HEK293T (cell line): ENCODE measurements at regions not wholly inside any gene's neighbourhood (a gene's known extent, or its start where the extent isn't known, plus 50 kb on each side); places are given as distances from the start of the nearest gene placed in this dataset.
"Not testable (repeated sequence)": the region's sequence is repeated elsewhere in the genome, so short reads cannot be mapped to it uniquely, and the experiment has no call there.

Source experiments
- CTCF ChIA-PET: fragments of 350-600 bp; formaldehyde crosslinking; extraction: SDS; loops from one replicate; lab custom pipeline; 2021; ENCODE audit warnings: antibody characterized with exemption, inconsistent platforms; lab: Yijun Ruan, JAX
- POLR2A ChIA-PET: fragments of 350-600 bp; formaldehyde crosslinking; extraction: SDS; loops from one replicate; lab custom pipeline; 2020; ENCODE audit warnings: antibody characterized with exemption, inconsistent platforms; lab: Yijun Ruan, JAX
- DNase-seq: peaks from one replicate; pipeline ENCODE4 v3.0.0; 2012; ENCODE audit warnings: mixed read lengths; ENCODE audit errors: extremely low spot score
- ARNT ChIP-seq: fragments of 450-650 bp; IDR thresholded peaks from 2 replicates; pipeline ENCODE4 v1.6.1; 2017; ENCODE audit warnings: mild to moderate bottlenecking
- BHLHE40 ChIP-seq: fragments of 450-650 bp; IDR thresholded peaks from 2 replicates; pipeline ENCODE4 v1.6.1; 2016; ENCODE audit warnings: mild to moderate bottlenecking, moderate library complexity, borderline replicate concordance
- CTBP1 ChIP-seq: fragments of 450-650 bp; IDR thresholded peaks from 2 replicates; pipeline ENCODE4 v1.6.1; 2016; ENCODE audit warnings: borderline replicate concordance
- ELF4 ChIP-seq: fragments of 450-650 bp; IDR thresholded peaks from 2 replicates; pipeline ENCODE4 v1.6.1; 2017; ENCODE audit warnings: antibody characterized with exemption
- FOXA1 ChIP-seq: fragments of 450-650 bp; IDR thresholded peaks from 2 replicates; pipeline ENCODE4 v1.6.1; 2016; ENCODE audit warnings: mild to moderate bottlenecking
- FOXK2 ChIP-seq: fragments of 450-650 bp; IDR thresholded peaks from 2 replicates; pipeline ENCODE4 v1.6.1; 2016; ENCODE audit warnings: mild to moderate bottlenecking
- FOXM1 ChIP-seq: fragments of 450-650 bp; IDR thresholded peaks from 2 replicates; pipeline ENCODE4 v1.6.1; 2017; ENCODE audit warnings: mild to moderate bottlenecking, borderline replicate concordance
- HDGF ChIP-seq: fragments of 450-650 bp; IDR thresholded peaks from 2 replicates; pipeline ENCODE4 v1.6.1; 2017; ENCODE audit warnings: antibody characterized with exemption, borderline replicate concordance
- L3MBTL2 ChIP-seq: fragments of 450-650 bp; conservative IDR thresholded peaks from 2 replicates; pipeline ENCODE4 v1.6.1; 2016; ENCODE audit warnings: mild to moderate bottlenecking
- LEF1 ChIP-seq: fragments of 450-650 bp; IDR thresholded peaks from 2 replicates; pipeline ENCODE4 v1.6.1; 2017; ENCODE audit warnings: mild to moderate bottlenecking, borderline replicate concordance
- NFRKB ChIP-seq: fragments of 450-650 bp; IDR thresholded peaks from 2 replicates; pipeline ENCODE4 v1.6.1; 2016; ENCODE audit warnings: mild to moderate bottlenecking, moderate library complexity
- PKNOX1 ChIP-seq: fragments of 450-650 bp; IDR thresholded peaks from 2 replicates; pipeline ENCODE4 v1.6.1; 2016
- SP1 ChIP-seq: fragments of 450-650 bp; IDR thresholded peaks from 2 replicates; pipeline ENCODE4 v1.6.1; 2017
- SUZ12 ChIP-seq: fragments of 450-650 bp; IDR thresholded peaks from 2 replicates; pipeline ENCODE4 v1.6.1; 2016; ENCODE audit warnings: mild to moderate bottlenecking
- TARDBP ChIP-seq: fragments of 450-650 bp; IDR thresholded peaks from 2 replicates; pipeline ENCODE4 v1.6.1; 2016
- ZNF384 ChIP-seq: fragments of 450-650 bp; IDR thresholded peaks from 2 replicates; pipeline ENCODE4 v1.6.1; 2016

GRCh38 chr5:43815497-43815896, 212.5 kb downstream of the NNT start:
- no peak for DNase-seq
- ChIA-PET CTCF (no interaction called here), POLR2A (no interaction called here)
- TF ChIP-seq SUZ12 = no peak

DNA sequence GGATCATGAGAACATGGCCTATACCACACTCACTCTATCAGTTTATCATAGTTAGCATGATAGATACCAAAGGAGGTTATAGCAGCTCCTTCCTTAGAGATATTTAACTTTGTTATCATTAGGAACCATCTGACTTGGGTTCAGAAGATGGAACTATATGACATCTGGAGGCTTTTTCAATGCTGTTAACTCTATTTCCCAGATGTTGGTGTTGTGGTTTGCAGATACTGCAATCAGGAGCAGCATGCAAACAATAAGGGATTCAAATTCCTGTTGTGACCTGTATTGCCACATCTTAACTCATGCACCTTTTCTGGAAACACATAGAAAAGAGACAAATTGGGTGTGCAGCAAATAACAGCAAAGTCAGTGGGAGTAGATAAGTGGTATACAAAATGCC, 201.7 kb downstream of the NNT start:
- ChIA-PET POLR2A (no interaction called here), CTCF (no interaction called here)
- DNase-seq = no peak
- TF ChIP-seq ZNF384 (no peak), FOXM1 (no peak), NFRKB (no peak), LEF1 (no peak), SUZ12 (no peak), ELF4 (no peak), PKNOX1 (no peak), CTBP1 (no peak), TARDBP (no peak), ARNT (no peak), FOXA1 (no peak), FOXK2 (no peak), SP1 (no peak), HDGF (no peak), L3MBTL2 (no peak), BHLHE40 (no peak)

- POLR2A ChIA-PET = no interaction called here
- CTCF ChIA-PET = no interaction called here
- TF ChIP-seq HDGF (no peak), CTBP1 (no peak), FOXA1 (no peak), NFRKB (no peak), PKNOX1 (no peak), LEF1 (no peak)
- DNase-seq = no peak
Measured at GRCh38 chr5:43804041-43804440, 201.1 kb downstream of the NNT start.

DNA sequence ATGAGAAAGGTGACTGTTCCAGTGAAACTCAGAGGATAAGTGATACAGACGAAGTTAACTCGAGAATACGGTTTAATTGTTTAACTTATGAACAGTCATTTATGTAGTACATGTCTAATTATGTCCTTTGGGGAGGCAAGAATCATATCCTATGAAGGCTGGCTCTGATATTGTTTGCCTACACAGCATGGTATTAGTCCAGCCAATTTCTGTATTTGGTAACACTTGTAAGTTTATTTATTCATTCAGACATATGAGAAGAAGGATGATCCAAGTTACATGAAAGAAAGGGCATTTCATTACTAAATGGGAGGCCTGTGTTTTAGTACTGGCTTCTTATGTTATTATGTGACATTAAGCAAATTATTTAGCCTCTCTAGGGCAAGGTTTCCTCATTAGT, 199.7 kb downstream of the NNT start:
- ChIA-PET CTCF (no interaction called here), POLR2A (no interaction called here)
- no peak for TF ChIP-seq ELF4
- no peak for TF ChIP-seq ARNT
- TF ChIP-seq FOXA1 = no peak
- no peak for TF ChIP-seq HDGF
- no peak for TF ChIP-seq ZNF384
- TF ChIP-seq SUZ12 = no peak
- no peak for TF ChIP-seq SP1
- TF ChIP-seq NFRKB = no peak
- TF ChIP-seq TARDBP = no peak
- TF ChIP-seq FOXM1 = no peak
- TF ChIP-seq FOXK2 = no peak
- TF ChIP-seq L3MBTL2 = no peak
- no peak for TF ChIP-seq PKNOX1
- DNase-seq = no peak

DNA sequence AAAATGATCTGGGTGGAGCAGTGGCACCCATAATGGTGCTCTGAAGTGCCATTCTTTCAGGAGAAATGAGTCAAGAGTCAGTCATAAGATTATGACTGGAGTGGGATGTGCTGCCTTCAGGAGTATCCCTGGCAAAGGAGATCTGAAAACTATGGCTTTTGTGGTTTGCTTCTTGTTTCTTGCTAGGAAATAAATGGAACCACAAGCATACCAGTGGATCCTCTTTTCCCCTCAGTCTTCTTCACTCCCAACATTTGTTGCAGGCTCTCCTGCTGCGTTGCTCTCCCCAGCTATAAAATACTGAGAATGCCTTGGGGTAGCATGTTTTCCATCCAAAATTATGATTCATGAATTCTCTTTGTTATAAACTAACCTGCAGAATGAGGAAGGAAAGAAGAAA, 199.1 kb downstream of the NNT start:
- no peak for DNase-seq
- TF ChIP-seq L3MBTL2 = no peak
- TF ChIP-seq CTBP1 = no peak
- no peak for TF ChIP-seq SUZ12
- no peak for TF ChIP-seq ELF4
- TF ChIP-seq LEF1 = no peak
- no peak for TF ChIP-seq PKNOX1
- TF ChIP-seq ZNF384 = no peak
- TF ChIP-seq FOXA1 = no peak
- no peak for TF ChIP-seq SP1
- TF ChIP-seq BHLHE40 = no peak
- no peak for TF ChIP-seq ARNT
- TF ChIP-seq NFRKB = no peak
- TF ChIP-seq TARDBP = no peak
- CTCF ChIA-PET = no interaction called here
- POLR2A ChIA-PET = no interaction called here

GRCh38 chr5:43798740-43799139, 195.8 kb downstream of the NNT start:
- ChIA-PET POLR2A (no interaction called here), CTCF (no interaction called here)
- no peak for DNase-seq
- TF ChIP-seq PKNOX1 = no peak
- no peak for TF ChIP-seq SUZ12
- TF ChIP-seq NFRKB = no peak
- TF ChIP-seq FOXM1 = no peak

GRCh38 chr5:43791880-43792279, 188.9 kb downstream of the NNT start:
- POLR2A ChIA-PET, DNase-seq, CTCF ChIA-PET: not testable (repeated sequence)
